Type B pancreatic cell (in vitro differentiated cells): ENCODE measurements at regions not wholly inside any gene's neighbourhood (a gene's known extent, or its start where the extent isn't known, plus 50 kb on each side); places are given as distances from the start of the nearest gene placed in this dataset.
A peak's percentile ranks its signal among the peaks of the same experiment; 100 is the strongest.

Source experiments
- DNase-seq: peaks from one replicate; pipeline ENCODE4 v3.0.0; 2021; ENCODE audit warnings: mixed read lengths; ENCODE audit not compliant: unreplicated experiment; ENCODE audit errors: extremely low spot score
- H3K27ac Mint-ChIP-seq: 2 replicates; pipeline ENCODE4 v1.8.0; 2021; ENCODE audit warnings: mild to moderate bottlenecking, mixed read lengths
- H3K27me3 Mint-ChIP-seq: 2 replicates; pipeline ENCODE4 v1.8.0; 2021; ENCODE audit warnings: mixed read lengths
- H3K36me3 Mint-ChIP-seq: 2 replicates; pipeline ENCODE4 v1.8.0; 2021; ENCODE audit warnings: mixed read lengths
- H3K4me1 Mint-ChIP-seq: one replicate; pipeline ENCODE4 v1.8.0; 2021; ENCODE audit warnings: mixed read lengths; ENCODE audit not compliant: unreplicated experiment
- H3K4me3 Mint-ChIP-seq: 2 replicates; pipeline ENCODE4 v1.8.0; 2021; ENCODE audit warnings: mild to moderate bottlenecking, mixed read lengths
- H3K9me3 Mint-ChIP-seq: 2 replicates; pipeline ENCODE4 v1.8.0; 2021; ENCODE audit warnings: mixed read lengths
- CTCF ChIP-seq: fragments of 200-600 bp; sonication (generic); conservative IDR thresholded peaks from 2 replicates; pipeline ENCODE4 v1.5.0; 2021; ENCODE audit warnings: antibody characterized with exemption, mild to moderate bottlenecking

GRCh38 chr1:88302843-88303486, 381.1 kb upstream of the PKN2 start:
- no peaks in the 10 kb centered on the region for H3K9me3 Mint-ChIP-seq
- TF ChIP-seq CTCF: peak; percentile 79
- no peak overlapping the region for H3K27ac Mint-ChIP-seq
- no peak overlapping the region for H3K4me3 Mint-ChIP-seq
- H3K36me3 Mint-ChIP-seq: no peaks in the 10 kb centered on the region
- H3K4me1 Mint-ChIP-seq: peaks cover 4% of the 10 kb centered on the region
- H3K27me3 Mint-ChIP-seq: peaks cover 7% of the 10 kb centered on the region
- DNase-seq: no peak

GRCh38 chr1:88311265-88311664, 372.8 kb upstream of the PKN2 start:
- no peak for TF ChIP-seq CTCF
- DNase-seq: no peak
- Mint-ChIP-seq H3K36me3 (no peaks in the 10 kb centered on the region), H3K27me3 (no peaks in the 10 kb centered on the region), H3K27ac (no peak overlapping the region), H3K9me3 (no peaks in the 10 kb centered on the region), H3K4me1 (no peaks in the 10 kb centered on the region), H3K4me3 (no peak overlapping the region)

GRCh38 chr1:88311907-88312306, 372.2 kb upstream of the PKN2 start:
- DNase-seq: no peak
- no peaks in the 10 kb centered on the region for H3K36me3 Mint-ChIP-seq
- no peaks in the 10 kb centered on the region for H3K4me1 Mint-ChIP-seq
- TF ChIP-seq CTCF: no peak
- no peaks in the 10 kb centered on the region for H3K27me3 Mint-ChIP-seq
- no peaks in the 10 kb centered on the region for H3K9me3 Mint-ChIP-seq
- no peak overlapping the region for H3K27ac Mint-ChIP-seq
- no peak overlapping the region for H3K4me3 Mint-ChIP-seq

- H3K27ac Mint-ChIP-seq: no peak overlapping the region
- H3K4me1 Mint-ChIP-seq: no peaks in the 10 kb centered on the region
- no peaks in the 10 kb centered on the region for H3K9me3 Mint-ChIP-seq
- H3K4me3 Mint-ChIP-seq: no peak overlapping the region
- H3K36me3 Mint-ChIP-seq: no peaks in the 10 kb centered on the region
- TF ChIP-seq CTCF: no peak
- no peaks in the 10 kb centered on the region for H3K27me3 Mint-ChIP-seq
- no peak for DNase-seq
Measured at GRCh38 chr1:88317396-88317795, 366.7 kb upstream of the PKN2 start.

- DNase-seq: no peak
- TF ChIP-seq CTCF: no peak
- Mint-ChIP-seq H3K4me3 (no peak overlapping the region), H3K27ac (no peak overlapping the region), H3K27me3 (no peaks in the 10 kb centered on the region), H3K9me3 (no peaks in the 10 kb centered on the region), H3K4me1 (no peaks in the 10 kb centered on the region), H3K36me3 (no peaks in the 10 kb centered on the region)
Measured at GRCh38 chr1:88318740-88319139, 365.3 kb upstream of the PKN2 start.

GRCh38 chr1:88320291-88320690, 363.8 kb upstream of the PKN2 start:
- H3K4me3 Mint-ChIP-seq: no peak overlapping the region

More at GRCh38 chr1:88320291-88320690, 363.8 kb upstream of the PKN2 start:
- no peak for TF ChIP-seq CTCF
- Mint-ChIP-seq H3K4me1 (no peaks in the 10 kb centered on the region), H3K36me3 (no peaks in the 10 kb centered on the region), H3K27ac (no peak overlapping the region), H3K27me3 (no peaks in the 10 kb centered on the region), H3K9me3 (no peaks in the 10 kb centered on the region)
- no peak for DNase-seq
